Panc1 (cell line): ENCODE measurements at regions not wholly inside any gene's neighbourhood (a gene's known extent, or its start where the extent isn't known, plus 50 kb on each side); places are given as distances from the start of the nearest gene placed in this dataset.

Experiments used
- CTCF ChIP-seq: fragments of 450-650 bp; IDR thresholded peaks from 2 replicates; pipeline ENCODE4 v1.5.1; 2017; ENCODE audit warnings: mild to moderate bottlenecking
- POLR2AphosphoS5 ChIP-seq: IDR thresholded peaks from 2 replicates; pipeline ENCODE4 v1.6.1; 2012; ENCODE audit warnings: mild to moderate bottlenecking, low read depth, low read length, moderate library complexity
- REST ChIP-seq, 2 experiments: IDR thresholded peaks; 2 replicates each; pipeline ENCODE4 v1.6.1; 2011 to 2012; ENCODE audit warnings: low read depth in 2 of 2, control low read depth in 1 of 2, low read length in 1 of 2, mild to moderate bottlenecking in 1 of 2, moderate library complexity in 1 of 2; ENCODE audit not compliant: insufficient read depth in 1 of 2
- SIN3A ChIP-seq: IDR thresholded peaks from 2 replicates; pipeline ENCODE4 v1.6.1; 2012; ENCODE audit warnings: low read depth, mild to moderate bottlenecking, low read length, moderate library complexity, borderline replicate concordance; ENCODE audit not compliant: insufficient read depth
- TCF7L2 ChIP-seq: IDR thresholded peaks from 2 replicates; pipeline ENCODE4 v1.6.1; 2011; ENCODE audit warnings: mild to moderate bottlenecking, low read depth, low read length, inconsistent platforms

GRCh38 chr10:30736685-30737232 lies 107.2 kb upstream of the LYZL2 start:
- TF ChIP-seq REST (IDR thresholded peaks at IDR 0.05; ENCODE audit: insufficient read depth in 1 of 2, low read depth in 2 of 2, low read length in 1 of 2), result no peak
- no peak for TF ChIP-seq CTCF
- TF ChIP-seq POLR2AphosphoS5, result no peak
- TF ChIP-seq TCF7L2, result no peak
- TF ChIP-seq SIN3A, result no peak
